ENCODE measurements at regions not wholly inside any gene's neighbourhood (a gene's known extent, or its start where the extent isn't known, plus 50 kb on each side); places are given as distances from the start of the nearest gene placed in this dataset.

- H3K36me3 Mint-ChIP-seq (ENCODE audit: low read depth), result no peaks in the 10 kb centered on the region
- H3K4me3 Mint-ChIP-seq, result no peak overlapping the region
- H3K27ac Mint-ChIP-seq, result no peak overlapping the region
- DNase-seq, result no peak
- peaks cover 2% of the 10 kb centered on the region for H3K27me3 Mint-ChIP-seq (ENCODE audit: low read depth, poor library complexity)
- TF ChIP-seq CTCF (IDR thresholded peaks at IDR 0.05), result no peak
- H3K9me3 Mint-ChIP-seq, result no peaks in the 10 kb centered on the region
- peaks cover 15% of the 10 kb centered on the region for H3K4me1 Mint-ChIP-seq
Measured at GRCh38 chr4:152269448-152270191, 266.3 kb downstream of the FBXW7 start.

- H3K27me3 Mint-ChIP-seq (ENCODE audit: low read depth, poor library complexity), result peaks cover 2% of the 10 kb centered on the region
- H3K9me3 Mint-ChIP-seq, result peaks cover 8% of the 10 kb centered on the region
- H3K36me3 Mint-ChIP-seq (ENCODE audit: low read depth), result peaks cover 4% of the 10 kb centered on the region
- no peak for DNase-seq
- H3K4me1 Mint-ChIP-seq, result peaks cover 11% of the 10 kb centered on the region
- TF ChIP-seq CTCF (IDR thresholded peaks at IDR 0.05), result no peak
- no peak overlapping the region for H3K4me3 Mint-ChIP-seq
- no peak overlapping the region for H3K27ac Mint-ChIP-seq
Measured at GRCh38 chr4:152267811-152268210, 268.1 kb downstream of the FBXW7 start.

- Mint-ChIP-seq H3K27me3 (ENCODE audit: low read depth, poor library complexity) (peaks cover 2% of the 10 kb centered on the region), H3K4me1 (peaks cover 11% of the 10 kb centered on the region), H3K4me3 (no peak overlapping the region), H3K9me3 (peaks cover 12% of the 10 kb centered on the region), H3K36me3 (ENCODE audit: low read depth) (peaks cover 4% of the 10 kb centered on the region), H3K27ac (no peak overlapping the region)
- DNase-seq, result no peak
- no peak for TF ChIP-seq CTCF (IDR thresholded peaks at IDR 0.05)
Measured at GRCh38 chr4:152266831-152267480, 268.9 kb downstream of the FBXW7 start.

- Mint-ChIP-seq H3K27ac (no peak overlapping the region), H3K9me3 (peaks cover 28% of the 10 kb centered on the region), H3K27me3 (ENCODE audit: low read depth, poor library complexity) (peaks cover 2% of the 10 kb centered on the region), H3K4me3 (no peak overlapping the region), H3K36me3 (ENCODE audit: low read depth) (peaks cover 14% of the 10 kb centered on the region), H3K4me1 (peaks cover 11% of the 10 kb centered on the region)
- TF ChIP-seq CTCF (IDR thresholded peaks at IDR 0.05), result no peak
- DNase-seq, result no peak
Measured at GRCh38 chr4:152265149-152265621, 270.7 kb downstream of the FBXW7 start.

GRCh38 chr4:152264106-152264505, 271.8 kb downstream of the FBXW7 start:
- TF ChIP-seq CTCF (IDR thresholded peaks at IDR 0.05), result no peak
- peaks cover 6% of the 10 kb centered on the region for H3K27me3 Mint-ChIP-seq (ENCODE audit: low read depth, poor library complexity)
- no peak overlapping the region for H3K4me3 Mint-ChIP-seq
- no peak overlapping the region for H3K27ac Mint-ChIP-seq
- no peak for DNase-seq
- peaks cover 20% of the 10 kb centered on the region for H3K36me3 Mint-ChIP-seq (ENCODE audit: low read depth)
- H3K9me3 Mint-ChIP-seq, result peaks cover 38% of the 10 kb centered on the region
- peaks cover 11% of the 10 kb centered on the region for H3K4me1 Mint-ChIP-seq

Data from nephron progenitor cell (in vitro differentiated cells).